SIG-M5 treated with dmso at 0.1 percent for 504 hours (cell line): ENCODE measurements at regions not wholly inside any gene's neighbourhood (a gene's known extent, or its start where the extent isn't known, plus 50 kb on each side); places are given as distances from the start of the nearest gene placed in this dataset.

Experiments
- DNase-seq: peaks from one replicate; lab custom pipeline; 2025; ENCODE audit not compliant: unreplicated experiment; lab: John Stamatoyannopoulos, UW

DNA sequence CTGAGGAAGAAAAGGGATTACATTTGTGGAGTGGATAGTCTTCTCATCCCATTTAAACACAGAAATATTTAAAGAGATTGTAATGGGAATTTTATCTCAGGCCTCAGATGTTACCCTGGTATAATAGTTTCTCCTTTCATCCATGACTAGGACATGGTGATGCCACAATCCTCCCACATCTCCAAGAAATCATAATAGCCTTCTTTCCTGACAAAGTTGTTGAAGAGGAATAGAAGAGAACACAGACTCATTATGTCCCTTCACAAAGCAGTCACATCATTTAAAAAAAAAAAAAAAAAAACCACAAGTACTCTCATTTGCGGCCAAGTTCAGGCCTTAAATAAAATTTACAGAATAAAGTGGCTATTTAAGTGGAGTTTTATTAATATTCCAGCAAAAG lies 359.6 kb downstream of the DEPDC1B start:
- no peak for DNase-seq

DNA sequence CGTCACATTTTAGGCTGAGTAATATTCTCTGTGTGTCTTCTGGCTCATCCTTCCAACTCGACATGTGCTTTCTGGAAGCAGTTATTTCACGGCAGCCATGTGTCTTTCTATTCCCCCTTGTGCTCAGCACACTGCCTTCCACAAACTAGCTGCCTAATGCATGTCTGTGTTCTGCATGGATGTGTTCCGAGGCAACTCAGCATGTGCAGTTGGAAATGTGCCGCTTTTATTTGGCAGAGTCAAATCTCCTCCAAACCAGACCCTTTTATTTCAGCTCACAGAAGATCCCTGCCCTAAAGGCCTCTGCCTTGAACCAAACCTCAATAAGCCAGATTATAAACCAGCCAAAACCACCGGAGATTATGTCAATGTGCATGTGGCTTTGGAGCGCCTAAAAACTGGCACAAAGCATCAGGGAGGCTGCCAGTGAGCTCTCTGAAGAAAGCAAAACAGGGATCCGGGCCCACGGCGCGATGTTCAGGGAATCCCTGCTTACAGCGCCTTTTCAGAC lies 360.2 kb downstream of the DEPDC1B start:
- DNase-seq: no peak

- no peak for DNase-seq
These were observed 361.1 kb downstream of the DEPDC1B start for GRCh38 chr5:60338846-60339245.

DNA sequence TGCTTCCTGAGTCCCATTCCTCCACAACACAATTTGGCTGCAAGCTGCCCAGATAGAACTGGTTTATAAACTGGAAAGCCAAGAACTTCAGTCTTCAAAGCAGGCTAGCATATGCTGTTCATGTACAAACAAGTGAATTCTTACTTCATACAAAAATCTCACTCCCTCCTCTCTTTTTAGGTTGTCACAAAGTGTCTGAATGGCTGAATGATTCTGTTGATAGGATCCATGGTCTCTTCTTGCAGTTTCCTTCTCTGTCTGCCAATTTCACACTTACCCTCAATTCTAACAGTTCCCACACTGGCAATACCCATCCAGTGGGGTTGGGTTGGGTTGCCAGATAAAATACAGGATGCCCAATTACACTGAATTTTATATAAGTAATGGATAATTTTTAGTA lies 363.5 kb downstream of the DEPDC1B start:
- DNase-seq: no peak

DNA sequence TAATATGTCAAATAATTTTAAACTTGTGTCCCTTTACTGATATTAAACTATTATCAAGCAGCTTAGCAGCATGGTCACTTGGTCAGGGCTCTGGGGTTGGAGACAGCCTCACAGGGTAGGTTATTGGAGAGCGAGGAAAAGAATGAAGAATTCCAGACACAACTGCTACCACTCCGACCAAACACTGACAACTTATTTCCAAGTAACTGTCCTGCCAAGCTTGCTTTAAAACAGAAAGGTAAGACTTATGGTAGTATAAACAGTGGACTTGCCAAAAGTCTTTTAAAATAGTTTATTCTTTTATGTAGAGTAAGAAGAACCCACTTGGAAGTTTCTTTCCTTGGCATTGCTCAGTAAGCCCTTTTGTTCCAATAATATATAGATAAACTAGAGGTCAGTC lies 364.1 kb downstream of the DEPDC1B start:
- DNase-seq: no peak

DNA sequence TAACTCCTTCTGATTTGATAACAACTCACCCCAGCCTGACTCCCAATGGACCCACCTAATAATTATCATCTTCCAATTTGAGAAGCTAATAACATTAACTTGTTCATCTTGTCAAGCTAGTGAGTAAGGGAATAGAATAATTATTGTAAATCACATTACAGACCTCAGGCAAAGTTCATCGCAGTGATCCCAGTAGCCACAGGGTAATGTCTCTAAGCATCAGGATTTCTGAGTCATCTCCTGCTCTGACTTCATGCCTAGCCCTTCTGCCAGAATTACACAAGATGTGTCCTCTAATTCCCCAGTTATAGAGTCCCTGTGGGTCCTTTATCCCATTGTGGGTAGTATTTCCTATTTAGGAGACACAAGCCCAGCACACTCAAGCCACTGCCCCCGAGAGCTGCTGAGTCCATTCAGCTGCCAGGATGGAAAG lies 365.7 kb downstream of the DEPDC1B start:
- DNase-seq: no peak

DNA sequence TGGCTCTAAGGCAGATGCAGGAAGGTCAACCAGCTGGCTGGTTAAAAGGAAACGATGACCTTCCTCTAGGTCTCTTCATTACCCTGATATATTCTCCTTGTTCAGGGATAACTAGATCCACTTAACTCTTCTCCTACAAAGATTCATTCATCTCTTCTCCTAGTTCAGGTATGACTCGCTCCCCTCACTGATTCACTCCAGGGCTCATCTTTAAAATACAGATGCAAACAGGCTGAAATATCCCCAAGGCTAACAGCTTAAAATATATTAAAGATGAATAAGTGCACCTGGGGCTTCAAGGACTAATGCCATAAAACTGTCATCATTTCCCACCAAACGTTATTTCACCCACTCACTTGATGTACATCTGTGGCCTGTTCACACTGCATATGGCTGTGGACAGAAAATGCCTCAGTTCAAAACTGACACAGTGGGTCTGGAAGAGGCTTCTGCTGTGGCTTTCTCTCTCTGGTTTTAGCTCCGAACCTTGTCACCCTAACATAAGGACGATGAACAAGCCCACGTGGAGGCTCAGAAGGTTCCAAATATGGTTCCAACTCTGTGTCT lies 366.9 kb downstream of the DEPDC1B start:
- no peak for DNase-seq

- peak; percentile 24 for DNase-seq
These were observed 367.5 kb downstream of the DEPDC1B start for GRCh38 chr5:60332244-60333004.

DNA sequence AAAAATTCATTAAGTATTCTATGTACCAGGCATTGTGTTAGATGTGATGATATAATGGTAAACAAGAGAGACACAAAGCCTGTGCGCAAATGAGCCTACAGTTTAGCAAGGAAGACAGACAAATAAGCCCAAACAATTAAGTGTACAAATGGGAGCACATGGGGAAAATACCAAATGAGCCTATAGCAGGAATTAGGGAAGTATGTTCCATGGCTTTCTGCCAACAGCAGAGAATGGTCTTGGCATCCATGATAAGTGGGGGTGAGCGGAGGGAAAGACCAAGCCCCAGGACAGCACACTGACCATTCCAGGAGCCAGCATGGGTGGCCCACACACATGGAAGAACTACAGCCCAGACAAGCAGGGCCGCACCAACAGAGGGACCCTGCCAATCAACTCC lies 369.7 kb downstream of the DEPDC1B start:
- DNase-seq: no peak

DNA sequence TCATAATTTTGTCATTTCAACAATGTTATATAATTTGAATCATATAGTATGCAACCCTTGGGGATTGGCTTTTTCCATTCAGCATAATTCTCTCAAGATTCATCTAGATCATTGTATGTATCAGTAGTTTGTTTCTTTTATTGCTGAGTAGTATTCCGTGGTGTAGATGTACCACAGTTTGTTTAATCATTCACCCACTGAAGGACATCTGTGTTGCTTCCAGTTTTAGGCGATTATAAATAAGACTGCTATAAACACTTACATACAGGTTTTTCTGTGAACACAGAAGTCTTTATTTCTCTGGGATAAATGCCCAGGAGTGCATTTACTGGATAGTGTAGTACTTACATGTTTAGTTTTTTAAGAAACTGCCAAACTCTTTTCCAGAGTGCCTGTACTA lies 374.1 kb downstream of the DEPDC1B start:
- DNase-seq: no peak

DNA sequence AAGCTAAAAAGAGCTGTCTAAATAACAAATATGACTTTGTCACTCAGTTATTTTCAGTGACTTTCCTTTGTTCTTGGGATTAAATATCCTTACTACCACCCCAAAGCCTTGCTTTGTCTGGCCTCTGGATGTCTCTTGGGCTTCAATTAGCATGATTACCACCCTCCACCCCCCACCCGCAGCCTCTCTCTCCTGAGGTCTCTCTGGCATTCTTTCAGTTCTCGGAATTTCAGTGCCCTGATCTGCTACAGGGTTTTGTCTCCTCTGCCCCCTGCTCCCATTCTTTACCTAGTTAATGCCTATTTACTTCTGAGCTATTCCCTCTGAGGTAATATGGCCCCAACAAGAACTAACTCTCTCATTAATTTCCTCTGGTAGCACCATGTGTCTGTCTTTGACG lies 376.4 kb downstream of the DEPDC1B start:
- DNase-seq: no peak

GRCh38 chr5:60312098-60312497 lies 387.9 kb downstream of the DEPDC1B start:
- no peak for DNase-seq

DNA sequence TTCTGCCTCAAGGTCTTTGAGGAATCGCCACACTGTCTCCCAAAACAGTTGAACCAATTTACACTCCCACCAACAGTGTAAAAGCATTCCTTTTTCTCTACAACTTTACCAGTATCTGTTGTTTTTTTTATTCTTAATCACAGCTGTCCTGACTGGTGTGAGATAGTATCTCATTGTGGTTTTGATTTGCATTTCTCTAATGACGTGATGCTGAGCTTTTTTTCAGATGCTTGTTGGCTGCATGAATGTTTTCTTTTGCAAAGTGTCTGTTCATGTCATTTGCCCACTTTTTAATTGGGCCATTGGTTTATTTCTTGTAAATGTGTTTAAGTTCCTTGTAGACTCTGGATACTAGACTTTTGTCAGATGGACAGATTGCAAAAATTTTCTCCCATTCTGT lies 400.0 kb downstream of the DEPDC1B start:
- no peak for DNase-seq

DNA sequence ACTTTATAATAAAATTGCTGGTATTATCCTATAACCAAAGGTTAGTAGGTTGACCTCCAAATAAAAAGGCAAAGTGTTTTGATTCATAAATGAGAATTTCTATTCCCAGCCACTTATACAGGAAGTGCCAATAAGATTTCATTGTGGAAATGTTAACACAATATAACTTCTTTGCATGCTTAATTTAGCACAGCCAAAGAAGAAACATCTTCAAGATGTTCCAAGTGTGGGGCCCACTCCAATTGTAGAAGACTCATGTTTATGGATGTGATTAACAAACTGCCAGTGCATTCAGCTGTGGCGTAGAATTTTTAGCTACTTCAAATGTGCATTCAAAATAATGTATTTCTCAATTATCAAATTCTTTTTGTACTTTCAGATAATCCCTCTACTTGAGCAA lies 402.3 kb downstream of the DEPDC1B start:
- DNase-seq: no peak

- DNase-seq: peak; percentile 54
These were observed 401.9 kb upstream of the PDE4D start for GRCh38 chr5:60295423-60295822.

- no peak for DNase-seq
These were observed 400.0 kb upstream of the PDE4D start for GRCh38 chr5:60293518-60293917.

DNA sequence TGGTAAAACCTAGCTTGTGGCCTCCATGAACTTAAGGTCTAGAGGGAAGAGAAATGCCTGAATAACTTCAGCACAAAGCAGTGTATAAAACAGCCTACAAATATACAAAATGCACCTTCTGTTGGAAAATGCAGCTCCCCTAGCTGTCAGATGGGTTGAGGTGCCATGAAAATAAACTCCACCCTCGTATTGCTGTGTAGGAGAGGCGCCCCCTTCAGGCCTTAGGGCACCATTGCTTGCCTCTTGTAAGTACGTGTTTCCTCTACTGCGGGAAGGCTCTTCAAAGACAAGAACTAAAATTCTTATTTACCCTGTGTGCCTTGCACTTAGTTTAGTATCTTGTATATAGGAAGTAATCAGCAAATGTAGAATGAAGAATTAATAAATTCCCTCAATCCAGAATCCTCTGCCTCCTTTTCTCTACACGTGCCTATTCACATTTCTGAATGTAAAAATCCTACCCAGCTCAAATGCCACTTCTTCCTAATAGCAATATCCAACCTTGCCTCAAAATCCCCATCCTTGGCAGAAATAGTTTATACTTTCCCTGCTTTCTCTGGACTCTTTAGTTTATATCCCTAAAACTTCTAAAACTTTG lies 393.7 kb upstream of the PDE4D start:
- DNase-seq: peak; percentile 96

GRCh38 chr5:60285910-60286309 lies 392.4 kb upstream of the PDE4D start:
- DNase-seq: no peak

DNA sequence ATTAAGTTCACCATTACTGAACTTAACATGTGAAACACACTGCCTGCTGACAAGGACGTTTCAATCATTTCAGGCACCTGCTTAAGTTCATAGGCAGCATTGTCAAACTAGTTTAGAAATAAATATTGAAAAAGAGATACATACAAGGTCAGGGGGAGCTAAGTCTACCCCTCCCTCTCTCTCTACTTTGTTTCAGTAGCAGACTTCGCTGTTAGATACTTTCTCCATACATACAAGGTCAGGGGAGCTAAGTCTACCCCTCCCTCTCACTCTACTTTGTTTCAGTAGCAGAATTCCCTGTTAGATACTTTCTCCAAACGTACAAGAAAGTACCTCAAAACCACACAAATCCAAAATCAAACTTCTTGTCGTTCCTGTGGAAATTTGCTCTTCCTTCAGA lies 387.4 kb upstream of the PDE4D start:
- DNase-seq: no peak

DNA sequence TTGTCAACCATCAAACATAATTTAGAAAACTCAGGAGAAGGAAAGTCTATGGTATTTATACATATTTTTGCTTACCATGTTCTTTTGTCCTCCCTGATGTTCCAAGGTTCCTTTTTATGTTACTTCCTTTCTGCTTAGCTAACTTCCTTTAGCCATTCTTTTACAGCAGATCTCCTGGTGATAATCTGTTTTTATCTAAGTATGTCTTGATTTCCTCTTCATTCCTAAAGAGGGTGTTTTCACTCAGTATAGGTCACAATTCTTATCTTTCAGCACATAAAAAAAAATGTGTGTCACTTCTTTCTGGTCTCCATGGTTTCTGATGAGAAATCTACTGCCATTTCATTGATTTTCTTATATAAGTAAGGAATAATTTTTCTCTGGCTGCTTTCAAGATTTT lies 384.4 kb upstream of the PDE4D start:
- DNase-seq: peak; percentile 9

GRCh38 chr5:60274747-60275146 lies 381.2 kb upstream of the PDE4D start:
- no peak for DNase-seq

- no peak for DNase-seq
These were observed 378.0 kb upstream of the PDE4D start for GRCh38 chr5:60271517-60271916.
